Astrocyte (in vitro differentiated cells and primary cell): ENCODE measurements at regions not wholly inside any gene's neighbourhood (a gene's known extent, or its start where the extent isn't known, plus 50 kb on each side); places are given as distances from the start of the nearest gene placed in this dataset.

Source experiments
- DNase-seq: peaks from one replicate; pipeline ENCODE4 v3.0.0-alpha.2; 2010; ENCODE audit warnings: low read depth
- FAIRE-seq: peaks from 2 replicates; lab custom pipeline; 2011; peaks lifted over from hg19 to GRCh38; lab: Jason Lieb, UNC
- H2AFZ ChIP-seq: 2 replicates; pipeline ENCODE4 v1.6.0; 2012; ENCODE audit warnings: low read depth, low read length, inconsistent platforms
- H3K27ac ChIP-seq: 2 replicates; pipeline ENCODE4 v1.5.1; 2011; ENCODE audit warnings: low read depth, low read length, inconsistent platforms
- H3K27me3 ChIP-seq: 2 replicates; pipeline ENCODE4 v1.6.0; 2011; ENCODE audit warnings: low read length, inconsistent platforms; ENCODE audit not compliant: insufficient read depth
- H3K36me3 ChIP-seq: 2 replicates; pipeline ENCODE4 v1.5.1; 2011; ENCODE audit warnings: low read length, inconsistent platforms; ENCODE audit not compliant: insufficient read depth
- H3K4me1 ChIP-seq: 2 replicates; pipeline ENCODE4 v1.5.1; 2011; ENCODE audit warnings: low read length, inconsistent platforms; ENCODE audit not compliant: insufficient read depth
- H3K4me2 ChIP-seq: 2 replicates; pipeline ENCODE4 v1.6.0; 2012; ENCODE audit warnings: low read length, inconsistent platforms
- H3K4me3 ChIP-seq: 2 replicates; pipeline ENCODE4 v1.5.1; 2011; ENCODE audit warnings: low read depth, mild to moderate bottlenecking, low read length, inconsistent platforms; ENCODE audit not compliant: insufficient read depth
- H3K79me2 ChIP-seq: 2 replicates; pipeline ENCODE4 v1.6.0; 2012; ENCODE audit warnings: mild to moderate bottlenecking, low read length, inconsistent platforms; ENCODE audit not compliant: insufficient read depth
- H3K9ac ChIP-seq: 2 replicates; pipeline ENCODE4 v1.6.0; 2012; ENCODE audit warnings: mild to moderate bottlenecking, low read length, inconsistent platforms
- H3K9me3 ChIP-seq: 2 replicates; pipeline ENCODE4 v1.5.1; 2012; ENCODE audit warnings: low read depth, mild to moderate bottlenecking, low read length, inconsistent platforms; ENCODE audit not compliant: insufficient read depth
- H4K20me1 ChIP-seq: 2 replicates; pipeline ENCODE4 v1.6.0; 2012; ENCODE audit warnings: low read length, inconsistent platforms; ENCODE audit not compliant: insufficient read depth
- H3K27ac Mint-ChIP-seq: one replicate; pipeline ENCODE4 v1.8.0; 2021; ENCODE audit warnings: mild to moderate bottlenecking, mixed read lengths; ENCODE audit not compliant: unreplicated experiment
- H3K27me3 Mint-ChIP-seq: one replicate; pipeline ENCODE4 v1.8.0; 2021; ENCODE audit warnings: low read depth, mixed read lengths; ENCODE audit not compliant: unreplicated experiment
- H3K36me3 Mint-ChIP-seq: one replicate; pipeline ENCODE4 v1.8.0; 2021; ENCODE audit warnings: low read depth, mixed read lengths; ENCODE audit not compliant: unreplicated experiment
- H3K4me1 Mint-ChIP-seq: one replicate; pipeline ENCODE4 v1.8.0; 2021; ENCODE audit warnings: low read depth, mixed read lengths; ENCODE audit not compliant: unreplicated experiment
- H3K4me3 Mint-ChIP-seq: one replicate; pipeline ENCODE4 v1.8.0; 2021; ENCODE audit warnings: mild to moderate bottlenecking, moderate library complexity, mixed read lengths; ENCODE audit not compliant: unreplicated experiment
- H3K9me3 Mint-ChIP-seq: one replicate; pipeline ENCODE4 v1.8.0; 2021; ENCODE audit warnings: mild to moderate bottlenecking, mixed read lengths; ENCODE audit not compliant: unreplicated experiment
- EZH2 ChIP-seq: IDR thresholded peaks from 2 replicates; pipeline ENCODE4 v1.6.1; 2012; ENCODE audit warnings: mild to moderate bottlenecking, low read length, inconsistent platforms; ENCODE audit not compliant: insufficient read depth
- TF ChIP-seq, protein P1 (sequence below): IDR thresholded peaks from 2 replicates; pipeline ENCODE4 v1.5.1; 2011; ENCODE audit warnings: low read depth, mild to moderate bottlenecking, inconsistent platforms, low read length, moderate library complexity; ENCODE audit not compliant: insufficient read depth

DNA sequence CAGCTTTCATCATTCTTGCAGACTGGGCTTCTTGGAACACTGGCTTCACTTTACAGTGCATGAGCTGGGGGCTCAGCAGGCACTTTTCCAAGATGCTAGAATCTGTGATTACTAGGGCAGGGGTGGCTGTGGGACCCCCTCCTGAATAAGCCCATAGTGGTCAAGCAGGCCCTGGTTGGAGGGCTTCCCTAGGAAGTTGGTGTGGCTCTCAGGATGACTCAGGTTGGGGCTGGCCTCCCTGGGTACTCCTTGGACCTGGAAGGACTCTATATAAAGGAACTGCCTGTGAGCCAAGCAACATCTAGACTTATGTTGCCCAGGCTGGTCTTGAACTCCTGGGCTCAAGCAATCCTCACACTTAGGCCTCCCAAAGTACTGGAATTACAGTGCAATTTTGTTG, 88.3 kb upstream of the HELT start:
- DNase-seq: no peak
- H3K4me2 ChIP-seq: no peak overlapping the region
- TF ChIP-seq, protein P1, sequence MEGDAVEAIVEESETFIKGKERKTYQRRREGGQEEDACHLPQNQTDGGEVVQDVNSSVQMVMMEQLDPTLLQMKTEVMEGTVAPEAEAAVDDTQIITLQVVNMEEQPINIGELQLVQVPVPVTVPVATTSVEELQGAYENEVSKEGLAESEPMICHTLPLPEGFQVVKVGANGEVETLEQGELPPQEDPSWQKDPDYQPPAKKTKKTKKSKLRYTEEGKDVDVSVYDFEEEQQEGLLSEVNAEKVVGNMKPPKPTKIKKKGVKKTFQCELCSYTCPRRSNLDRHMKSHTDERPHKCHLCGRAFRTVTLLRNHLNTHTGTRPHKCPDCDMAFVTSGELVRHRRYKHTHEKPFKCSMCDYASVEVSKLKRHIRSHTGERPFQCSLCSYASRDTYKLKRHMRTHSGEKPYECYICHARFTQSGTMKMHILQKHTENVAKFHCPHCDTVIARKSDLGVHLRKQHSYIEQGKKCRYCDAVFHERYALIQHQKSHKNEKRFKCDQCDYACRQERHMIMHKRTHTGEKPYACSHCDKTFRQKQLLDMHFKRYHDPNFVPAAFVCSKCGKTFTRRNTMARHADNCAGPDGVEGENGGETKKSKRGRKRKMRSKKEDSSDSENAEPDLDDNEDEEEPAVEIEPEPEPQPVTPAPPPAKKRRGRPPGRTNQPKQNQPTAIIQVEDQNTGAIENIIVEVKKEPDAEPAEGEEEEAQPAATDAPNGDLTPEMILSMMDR: no peak
- TF ChIP-seq EZH2: no peak
- no peaks in the 10 kb centered on the region for H3K4me1 ChIP-seq
- no peak overlapping the region for H3K27ac ChIP-seq
- no peak for FAIRE-seq
- H3K27me3 Mint-ChIP-seq: peaks cover 10% of the 10 kb centered on the region
- H2AFZ ChIP-seq: no peak overlapping the region
- no peak overlapping the region for H3K9ac ChIP-seq
- no peaks in the 10 kb centered on the region for H3K36me3 ChIP-seq
- H3K4me3 ChIP-seq: no peak overlapping the region
- peaks cover 15% of the 10 kb centered on the region for H3K9me3 Mint-ChIP-seq
- no peaks in the 10 kb centered on the region for H3K27me3 ChIP-seq
- no peak overlapping the region for H3K4me3 Mint-ChIP-seq
- no peaks in the 10 kb centered on the region for H3K79me2 ChIP-seq
- H3K4me1 Mint-ChIP-seq: no peaks in the 10 kb centered on the region
- H4K20me1 ChIP-seq: no peaks in the 10 kb centered on the region
- H3K9me3 ChIP-seq: no peaks in the 10 kb centered on the region
- H3K27ac Mint-ChIP-seq: no peak overlapping the region
- H3K36me3 Mint-ChIP-seq: no peaks in the 10 kb centered on the region

DNA sequence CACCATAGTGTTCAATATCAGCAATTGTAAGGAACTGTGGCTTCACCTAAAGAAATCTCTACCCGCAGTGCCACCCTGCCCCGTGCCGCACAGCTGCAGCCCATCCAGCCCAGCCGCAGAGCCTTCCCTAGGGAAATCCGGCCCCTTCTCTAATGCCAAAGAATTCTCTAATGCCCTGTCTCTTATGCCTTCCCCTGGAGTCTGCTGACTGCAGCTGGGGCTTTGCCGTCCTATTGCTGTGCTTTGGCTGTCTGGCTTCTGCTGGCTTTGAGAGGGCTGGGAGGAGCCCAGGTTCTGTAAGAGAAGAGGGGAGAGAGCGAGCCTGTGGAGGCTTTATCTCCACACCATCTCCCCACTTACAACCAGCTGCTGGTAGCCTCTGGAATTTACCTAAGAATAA, 85.9 kb upstream of the HELT start:
- H3K9me3 Mint-ChIP-seq: peaks cover 15% of the 10 kb centered on the region

DNA sequence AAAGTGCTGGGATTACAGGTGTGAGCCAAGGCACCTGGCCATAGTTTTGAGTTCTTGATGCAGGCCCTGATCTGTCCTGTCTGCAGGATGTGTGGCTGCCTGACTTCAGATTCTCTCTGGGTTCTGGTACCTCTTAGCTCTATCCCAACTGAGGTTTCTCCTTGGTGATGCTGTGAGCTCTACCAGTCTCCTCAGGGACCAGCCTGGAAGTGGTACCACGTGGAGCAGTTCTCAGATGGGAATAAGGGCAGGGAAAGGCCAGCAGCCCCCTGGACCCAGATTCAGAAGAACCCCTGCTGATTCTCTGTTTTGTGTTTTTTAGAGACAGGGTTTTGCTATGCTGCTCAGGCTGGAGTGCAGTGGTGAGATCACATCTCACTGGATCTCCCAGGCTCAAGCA, 85.0 kb upstream of the HELT start:
- Histone ChIP-seq H3K4me2 (no peak overlapping the region), H3K9me3 (no peaks in the 10 kb centered on the region), H3K27ac (no peak overlapping the region), H4K20me1 (no peaks in the 10 kb centered on the region), H3K79me2 (no peaks in the 10 kb centered on the region), H3K27me3 (no peaks in the 10 kb centered on the region), H2AFZ (no peak overlapping the region), H3K9ac (no peak overlapping the region), H3K4me3 (no peak overlapping the region), H3K4me1 (no peaks in the 10 kb centered on the region), H3K36me3 (no peaks in the 10 kb centered on the region)
- Mint-ChIP-seq H3K4me3 (no peak overlapping the region), H3K4me1 (no peaks in the 10 kb centered on the region), H3K36me3 (no peaks in the 10 kb centered on the region), H3K9me3 (peaks cover 13% of the 10 kb centered on the region), H3K27me3 (peaks cover 13% of the 10 kb centered on the region), H3K27ac (no peak overlapping the region)
- no peak for TF ChIP-seq EZH2
- TF ChIP-seq, protein P1: no peak
- DNase-seq (no peak), FAIRE-seq (no peak)

More for the DNA sequence above, 85.9 kb upstream of the HELT start:
- H3K27ac Mint-ChIP-seq: no peak overlapping the region
- H3K9me3 ChIP-seq: no peaks in the 10 kb centered on the region
- H3K4me1 ChIP-seq: no peaks in the 10 kb centered on the region
- no peaks in the 10 kb centered on the region for H4K20me1 ChIP-seq
- H3K4me3 ChIP-seq: no peak overlapping the region
- DNase-seq: no peak
- no peaks in the 10 kb centered on the region for H3K4me1 Mint-ChIP-seq
- no peak overlapping the region for H3K9ac ChIP-seq
- H3K36me3 ChIP-seq: no peaks in the 10 kb centered on the region
- H3K27me3 Mint-ChIP-seq: peaks cover 14% of the 10 kb centered on the region
- no peak overlapping the region for H3K4me2 ChIP-seq
- TF ChIP-seq, protein P1: no peak
- no peak for TF ChIP-seq EZH2
- H3K36me3 Mint-ChIP-seq: no peaks in the 10 kb centered on the region
- no peaks in the 10 kb centered on the region for H3K27me3 ChIP-seq
- H3K4me3 Mint-ChIP-seq: no peak overlapping the region
- FAIRE-seq: no peak
- no peak overlapping the region for H3K27ac ChIP-seq
- no peak overlapping the region for H2AFZ ChIP-seq
- H3K79me2 ChIP-seq: no peaks in the 10 kb centered on the region
